Brain microvascular endothelial cell (primary cell): ENCODE measurements at regions not wholly inside any gene's neighbourhood (a gene's known extent, or its start where the extent isn't known, plus 50 kb on each side); places are given as distances from the start of the nearest gene placed in this dataset.

Source experiments
- DNase-seq: peaks from one replicate; pipeline ENCODE4 v3.0.0-alpha.2; 2020
- H3K27ac ChIP-seq: fragments of 250-450 bp; sonication (Bioruptor Pico); 2 replicates; pipeline ENCODE4 v1.5.1; 2020; ENCODE audit warnings: mild to moderate bottlenecking, moderate library complexity
- H3K27me3 ChIP-seq: fragments of 250-450 bp; sonication (Bioruptor Pico); replicated peaks from 2 replicates; pipeline ENCODE4 v1.5.1; 2020; ENCODE audit warnings: mild to moderate bottlenecking
- H3K36me3 ChIP-seq: fragments of 250-450 bp; sonication (Bioruptor Pico); replicated peaks from 2 replicates; pipeline ENCODE4 v1.5.1; 2020; ENCODE audit warnings: mild to moderate bottlenecking
- H3K4me3 ChIP-seq: 2 replicates; pipeline ENCODE4 v1.5.1; 2011; ENCODE audit warnings: low read depth, mild to moderate bottlenecking, control low read depth, low read length, moderate library complexity
- CTCF ChIP-seq: IDR thresholded peaks from 2 replicates; pipeline ENCODE4 v1.5.1; 2011; ENCODE audit warnings: low read depth, mild to moderate bottlenecking, moderate library complexity, low read length, control low read depth, inconsistent platforms; ENCODE audit errors: missing control alignments
- in situ Hi-C: cut with HindIII; loops from 2 replicates; pipeline ENCODE4 v1.10.0; 2017; ENCODE audit warnings: low sequenced_read_pairs, low pct_ligation_motif_present

GRCh38 chr3:117019082-117019713 lies 309.6 kb downstream of the TUSC7 start:
- no peaks in the 10 kb centered on the region for H3K36me3 ChIP-seq
- H3K27ac ChIP-seq = no peak overlapping the region
- H3K4me3 ChIP-seq = no peak overlapping the region
- no peaks in the 10 kb centered on the region for H3K27me3 ChIP-seq
- DNase-seq = peak; percentile 56
- in situ Hi-C loops = no loop called here
- peak; percentile 87 for TF ChIP-seq CTCF

GRCh38 chr3:117026401-117026800 lies 316.8 kb downstream of the TUSC7 start:
- Histone ChIP-seq H3K36me3 (no peaks in the 10 kb centered on the region), H3K27ac (no peak overlapping the region), H3K4me3 (no peak overlapping the region), H3K27me3 (no peaks in the 10 kb centered on the region)
- in situ Hi-C loops = no loop called here
- DNase-seq = no peak
- no peak for TF ChIP-seq CTCF

- no peak for TF ChIP-seq CTCF
- Histone ChIP-seq H3K36me3 (no peaks in the 10 kb centered on the region), H3K4me3 (no peak overlapping the region), H3K27ac (peak overlapping the region; percentile 75), H3K27me3 (no peaks in the 10 kb centered on the region)
- in situ Hi-C loops = no loop called here
- no peak for DNase-seq
These were observed 326.2 kb downstream of the TUSC7 start for GRCh38 chr3:117035745-117036144.

GRCh38 chr3:117036259-117036799 lies 326.8 kb downstream of the TUSC7 start:
- in situ Hi-C loops = no loop called here
- peak; percentile 88 for DNase-seq
- Histone ChIP-seq H3K27ac (peak overlapping the region; percentile 75), H3K36me3 (no peaks in the 10 kb centered on the region), H3K27me3 (no peaks in the 10 kb centered on the region), H3K4me3 (peak overlapping the region; percentile 7)
- no peak for TF ChIP-seq CTCF

- no peaks in the 10 kb centered on the region for H3K27me3 ChIP-seq
- TF ChIP-seq CTCF = no peak
- H3K36me3 ChIP-seq = no peaks in the 10 kb centered on the region
- in situ Hi-C loops = no loop called here
- DNase-seq = no peak
- H3K4me3 ChIP-seq = no peak overlapping the region
- H3K27ac ChIP-seq = no peak overlapping the region
These were observed 335.6 kb downstream of the TUSC7 start for GRCh38 chr3:117045143-117045542.
